Loucy (cell line): ENCODE measurements at regions not wholly inside any gene's neighbourhood (a gene's known extent, or its start where the extent isn't known, plus 50 kb on each side); places are given as distances from the start of the nearest gene placed in this dataset.

Source experiments
- CTCF ChIP-seq: fragments of 200-600 bp; sonication (generic); conservative IDR thresholded peaks from 2 replicates; pipeline ENCODE4 v1.5.1; 2014; ENCODE audit warnings: mild to moderate bottlenecking, antibody characterized with exemption, low read length
- EZH2phosphoT487 ChIP-seq: fragments of 200-600 bp; IDR thresholded peaks from 2 replicates; pipeline ENCODE4 v1.6.1; 2018; ENCODE audit warnings: antibody characterized with exemption, mild to moderate bottlenecking, moderate library complexity, borderline replicate concordance

GRCh38 chr13:88552966-88553365 is 881.8 kb downstream of the SLITRK5 start:
- TF ChIP-seq CTCF (no peak), EZH2phosphoT487 (no peak)
